GM23338 (cell line): ENCODE measurements at regions not wholly inside any gene's neighbourhood (a gene's known extent, or its start where the extent isn't known, plus 50 kb on each side); places are given as distances from the start of the nearest gene placed in this dataset.
A peak's percentile ranks its signal among the peaks of the same experiment; 100 is the strongest.

ENCODE experiments used
- ATAC-seq: fragments of 200-7000 bp; cut with Tn5 transposase; 3 replicates; pipeline ENCODE4 v1.9.1; 2020
- DNase-seq: peaks from one replicate; pipeline ENCODE4 v3.0.0-alpha.2; 2015; ENCODE audit warnings: low spot score
- H2AFZ ChIP-seq: fragments of 200-600 bp; sonication (generic); 2 replicates; pipeline ENCODE4 v1.8.0; 2016; ENCODE audit warnings: antibody characterized with exemption, mild to moderate bottlenecking, moderate library complexity
- H3F3A ChIP-seq: fragments of 200-600 bp; sonication (generic); replicated peaks from 2 replicates; pipeline ENCODE4 v1.8.0; 2017; ENCODE audit warnings: antibody characterized with exemption, mixed run types, low read depth
- H3K27ac ChIP-seq: fragments of 200-600 bp; sonication (generic); 2 replicates; pipeline ENCODE4 v1.6.1; 2016; ENCODE audit warnings: low read depth
- H3K27me3 ChIP-seq: fragments of 200-600 bp; sonication (generic); 2 replicates; pipeline ENCODE4 v1.8.0; 2016; ENCODE audit warnings: mild to moderate bottlenecking, mixed run types, moderate library complexity; ENCODE audit not compliant: insufficient read depth
- H3K36me3 ChIP-seq: fragments of 200-600 bp; sonication (generic); 2 replicates; pipeline ENCODE4 v1.8.0; 2016; ENCODE audit warnings: mild to moderate bottlenecking; ENCODE audit not compliant: insufficient read depth
- H3K4me1 ChIP-seq: fragments of 200-600 bp; sonication (generic); 2 replicates; pipeline ENCODE4 v1.8.0; 2016; ENCODE audit warnings: mild to moderate bottlenecking, moderate library complexity; ENCODE audit not compliant: insufficient read depth
- H3K4me2 ChIP-seq: fragments of 200-600 bp; sonication (generic); 2 replicates; pipeline ENCODE4 v1.7.1; 2017; ENCODE audit warnings: mixed run types
- H3K4me3 ChIP-seq: fragments of 200-600 bp; sonication (generic); 2 replicates; pipeline ENCODE4 v1.6.1; 2016; ENCODE audit warnings: mixed run types
- H3K79me2 ChIP-seq: fragments of 200-600 bp; sonication (generic); replicated peaks from 2 replicates; pipeline ENCODE4 v1.8.0; 2017; ENCODE audit warnings: mild to moderate bottlenecking; ENCODE audit not compliant: insufficient read depth
- H3K9me2 ChIP-seq: fragments of 200-600 bp; sonication (generic); 2 replicates; pipeline ENCODE4 v1.8.0; 2017; ENCODE audit not compliant: insufficient read depth
- H4K20me1 ChIP-seq: fragments of 200-600 bp; sonication (generic); replicated peaks from 2 replicates; pipeline ENCODE4 v1.8.0; 2017; ENCODE audit warnings: mild to moderate bottlenecking; ENCODE audit not compliant: insufficient read depth
- H3K27ac Mint-ChIP-seq: 2 replicates; pipeline ENCODE4 v1.8.0; 2020; ENCODE audit warnings: inconsistent platforms, mild to moderate bottlenecking, moderate library complexity, mixed read lengths
- H3K27me3 Mint-ChIP-seq: 3 replicates; pipeline ENCODE4 v1.8.0; 2022; ENCODE audit warnings: low read depth, mild to moderate bottlenecking, moderate library complexity, mixed read lengths, inconsistent platforms; ENCODE audit not compliant: insufficient read depth, poor library complexity
- H3K36me3 Mint-ChIP-seq: 3 replicates; pipeline ENCODE4 v1.8.0; 2021; ENCODE audit warnings: low read depth, mild to moderate bottlenecking, inconsistent platforms, moderate library complexity, mixed read lengths
- H3K4me1 Mint-ChIP-seq: 3 replicates; pipeline ENCODE4 v1.8.0; 2020; ENCODE audit warnings: mild to moderate bottlenecking, inconsistent platforms, mixed read lengths
- H3K4me3 Mint-ChIP-seq: 3 replicates; pipeline ENCODE4 v1.8.0; 2021; ENCODE audit warnings: moderate library complexity, mild to moderate bottlenecking, inconsistent platforms, mixed read lengths
- H3K9me3 Mint-ChIP-seq: 3 replicates; pipeline ENCODE4 v1.8.0; 2020; ENCODE audit warnings: moderate library complexity, mild to moderate bottlenecking, inconsistent platforms, mixed read lengths
- CREB1 ChIP-seq: fragments of 250-450 bp; sonication (Bioruptor Pico); IDR thresholded peaks from 2 replicates; pipeline ENCODE4 v1.5.0; 2020; ENCODE audit warnings: low read depth, mild to moderate bottlenecking, moderate library complexity
- CTCF ChIP-seq, 2 experiments: fragments of 200-600 bp in 1 of 2; sonication (generic) in 1 of 2; conservative IDR thresholded peaks; 2 replicates each; pipeline versions ENCODE4 v1.5.1 to v1.6.1; 2016 to 2017; ENCODE audit warnings: antibody characterized with exemption in 2 of 2, low read depth in 2 of 2, mild to moderate bottlenecking in 2 of 2, moderate library complexity in 1 of 2
- ETS1 ChIP-seq: IDR thresholded peaks from 2 replicates; pipeline ENCODE4 v1.6.1; 2016; ENCODE audit warnings: antibody characterized with exemption
- EZH2 ChIP-seq: fragments of 200-600 bp; sonication (generic); IDR thresholded peaks from one replicate; pipeline ENCODE4 v1.8.0; 2017; ENCODE audit warnings: antibody characterized with exemption, mild to moderate bottlenecking, low read depth; ENCODE audit not compliant: unreplicated experiment
- EZH2phosphoT487 ChIP-seq: fragments of 200-600 bp; sonication (generic); IDR thresholded peaks from one replicate; pipeline ENCODE4 v1.8.1; 2018; ENCODE audit warnings: antibody characterized with exemption; ENCODE audit not compliant: unreplicated experiment
- JUNB ChIP-seq: IDR thresholded peaks from one replicate; pipeline ENCODE4 v1.6.1; 2016; ENCODE audit warnings: antibody characterized with exemption; ENCODE audit not compliant: unreplicated experiment
- NANOG ChIP-seq: IDR thresholded peaks from 2 replicates; pipeline ENCODE4 v1.6.1; 2016; ENCODE audit warnings: antibody characterized with exemption, borderline replicate concordance
- POLR2AphosphoS5 ChIP-seq: IDR thresholded peaks from 2 replicates; pipeline ENCODE4 v1.6.1; 2016; ENCODE audit warnings: antibody characterized with exemption, low read depth
- STAT1 ChIP-seq: IDR thresholded peaks from one replicate; pipeline ENCODE4 v1.6.1; 2016; ENCODE audit warnings: antibody characterized with exemption; ENCODE audit not compliant: unreplicated experiment
- ZNF114 ChIP-seq: fragments of 250-450 bp; sonication (Bioruptor Pico); IDR thresholded peaks from 2 replicates; pipeline ENCODE4 v1.5.0; 2020; ENCODE audit warnings: mild to moderate bottlenecking, moderate library complexity
- ZNF331 ChIP-seq: fragments of 250-450 bp; sonication (Bioruptor Pico); IDR thresholded peaks from 2 replicates; pipeline ENCODE4 v1.5.0; 2020; ENCODE audit warnings: low read depth, mild to moderate bottlenecking, moderate library complexity
- ZNF462 ChIP-seq: fragments of 250-450 bp; sonication (Bioruptor Pico); IDR thresholded peaks from 2 replicates; pipeline ENCODE4 v1.5.0; 2020; ENCODE audit warnings: mild to moderate bottlenecking, moderate library complexity

- TF ChIP-seq CTCF (conservative IDR thresholded peaks at IDR 0.05; ENCODE audit: low read depth in 2 of 2) (no peak), ETS1 (no peak), STAT1 (no peak), ZNF331 (CRISPR knock-in tag) (no peak), EZH2phosphoT487 (no peak)
Measured at GRCh38 chr5:125037530-125037929, 291.1 kb upstream of the ZNF608 start (continued).

GRCh38 chr5:125038477-125038876, 292.0 kb upstream of the ZNF608 start:
- Histone ChIP-seq H3K9me2 (peaks cover 6% of the 10 kb centered on the region; the same call in 1 of the 2 replicates), H3K36me3 (no peaks in the 10 kb centered on the region), H2AFZ (peak overlapping the region; percentile 33; the same call in 1 of the 2 replicates), H3K27me3 (no peaks in the 10 kb centered on the region), H3K4me1 (peaks cover 35% of the 10 kb centered on the region), H4K20me1 (no peaks in the 10 kb centered on the region), H3K4me2 (no peak overlapping the region), H3K4me3 (no peak overlapping the region), H3K27ac (no peak overlapping the region), H3K79me2 (no peaks in the 10 kb centered on the region), H3F3A (no peaks in the 10 kb centered on the region)
- Mint-ChIP-seq H3K4me3 (no peak overlapping the region), H3K36me3 (no peaks in the 10 kb centered on the region), H3K27ac (no peak overlapping the region), H3K9me3 (no peaks in the 10 kb centered on the region), H3K4me1 (peaks cover 36% of the 10 kb centered on the region), H3K27me3 (peaks cover 3% of the 10 kb centered on the region)
- ATAC-seq (no peak), DNase-seq (no peak)
- no peak for TF ChIP-seq POLR2AphosphoS5
- no peak for TF ChIP-seq NANOG
- TF ChIP-seq ZNF462 (CRISPR knock-in tag): no peak
- no peak for TF ChIP-seq ZNF331 (CRISPR knock-in tag)
- TF ChIP-seq EZH2phosphoT487: no peak
- no peak for TF ChIP-seq EZH2
- TF ChIP-seq ETS1: no peak
- TF ChIP-seq JUNB: no peak
- no peak for TF ChIP-seq CREB1 (CRISPR knock-in tag)
- no peak for TF ChIP-seq CTCF (conservative IDR thresholded peaks at IDR 0.05; ENCODE audit: low read depth in 2 of 2)
- no peak for TF ChIP-seq ZNF114 (CRISPR knock-in tag)
- TF ChIP-seq STAT1: no peak
